Activated CD4-positive, alpha-beta memory T cell treated with anti-CD3 and anti-CD28 coated beads, Interleukin-2, amount 10 ng/mL, durations not matched to agents 7 days and 5 days (primary cell): ENCODE measurements at regions not wholly inside any gene's neighbourhood (a gene's known extent, or its start where the extent isn't known, plus 50 kb on each side); places are given as distances from the start of the nearest gene placed in this dataset.

Source experiments
- CTCF ChIA-PET: fragments of 350-600 bp; sonication (Branson Sonifier 250); formaldehyde crosslinking; loops from one replicate; lab custom pipeline; 2021; ENCODE audit warnings: antibody characterized with exemption, inconsistent platforms; lab: Charles Lee
- POLR2A ChIA-PET: fragments of 350-600 bp; sonication (Branson Sonifier 250); formaldehyde crosslinking; loops from one replicate; lab custom pipeline; 2021; ENCODE audit warnings: antibody characterized with exemption; lab: Charles Lee
- DNase-seq: peaks from one replicate; pipeline ENCODE4 v3.0.0-alpha.2; 2020
- H3K27ac Mint-ChIP-seq: one replicate; pipeline ENCODE4 v1.8.0; 2021; ENCODE audit warnings: mild to moderate bottlenecking, mixed read lengths
- H3K27me3 Mint-ChIP-seq: one replicate; pipeline ENCODE4 v1.8.0; 2021; ENCODE audit warnings: mixed read lengths
- H3K36me3 Mint-ChIP-seq: one replicate; pipeline ENCODE4 v1.8.0; 2021; ENCODE audit warnings: low read depth, mixed read lengths
- H3K4me1 Mint-ChIP-seq: one replicate; pipeline ENCODE4 v1.8.0; 2021; ENCODE audit warnings: mixed read lengths
- H3K4me3 Mint-ChIP-seq: one replicate; pipeline ENCODE4 v1.8.0; 2021; ENCODE audit warnings: mild to moderate bottlenecking, mixed read lengths
- H3K9me3 Mint-ChIP-seq: one replicate; pipeline ENCODE4 v1.8.0; 2021; ENCODE audit warnings: mixed read lengths

- DNase-seq = no peak
- peaks cover 2% of the 10 kb centered on the region for H3K9me3 Mint-ChIP-seq
- ChIA-PET CTCF (no interaction called here), POLR2A (no interaction called here)
- H3K27me3 Mint-ChIP-seq = no peaks in the 10 kb centered on the region
- no peaks in the 10 kb centered on the region for H3K4me1 Mint-ChIP-seq
- H3K27ac Mint-ChIP-seq = no peak overlapping the region
- no peak overlapping the region for H3K4me3 Mint-ChIP-seq
- H3K36me3 Mint-ChIP-seq = no peaks in the 10 kb centered on the region
Observed at GRCh38 chrX:6384371-6384770, 150.5 kb downstream of the VCX3A start.

GRCh38 chrX:6383917-6384316 lies 151.0 kb downstream of the VCX3A start:
- Mint-ChIP-seq H3K27ac (no peak overlapping the region), H3K9me3 (peaks cover 2% of the 10 kb centered on the region), H3K36me3 (no peaks in the 10 kb centered on the region), H3K4me1 (no peaks in the 10 kb centered on the region), H3K4me3 (no peak overlapping the region), H3K27me3 (no peaks in the 10 kb centered on the region)
- ChIA-PET CTCF (no interaction called here), POLR2A (no interaction called here)
- DNase-seq = no peak

GRCh38 chrX:6383488-6383887 lies 151.4 kb downstream of the VCX3A start:
- no peak overlapping the region for H3K4me3 Mint-ChIP-seq
- H3K36me3 Mint-ChIP-seq = no peaks in the 10 kb centered on the region
- no peak overlapping the region for H3K27ac Mint-ChIP-seq
- DNase-seq = no peak
- H3K27me3 Mint-ChIP-seq = no peaks in the 10 kb centered on the region
- ChIA-PET POLR2A (no interaction called here), CTCF (no interaction called here)
- no peaks in the 10 kb centered on the region for H3K4me1 Mint-ChIP-seq
- peaks cover under 1% of the 10 kb centered on the region for H3K9me3 Mint-ChIP-seq

- Mint-ChIP-seq H3K36me3 (no peaks in the 10 kb centered on the region), H3K4me3 (no peak overlapping the region), H3K4me1 (no peaks in the 10 kb centered on the region), H3K9me3 (no peaks in the 10 kb centered on the region), H3K27ac (no peak overlapping the region), H3K27me3 (no peaks in the 10 kb centered on the region)
- CTCF ChIA-PET = no interaction called here
- POLR2A ChIA-PET = no interaction called here
- DNase-seq = no peak
Observed at GRCh38 chrX:6382284-6382683, 152.6 kb downstream of the VCX3A start.

GRCh38 chrX:6377103-6377764 lies 148.6 kb upstream of the NLGN4X start:
- H3K36me3 Mint-ChIP-seq = no peaks in the 10 kb centered on the region
- no peaks in the 10 kb centered on the region for H3K27me3 Mint-ChIP-seq
- no peak overlapping the region for H3K27ac Mint-ChIP-seq
- ChIA-PET POLR2A (no interaction called here), CTCF (no interaction called here)
- H3K4me3 Mint-ChIP-seq = no peak overlapping the region
- DNase-seq = no peak
- no peaks in the 10 kb centered on the region for H3K9me3 Mint-ChIP-seq
- H3K4me1 Mint-ChIP-seq = no peaks in the 10 kb centered on the region

GRCh38 chrX:6374556-6374955 lies 145.9 kb upstream of the NLGN4X start:
- CTCF ChIA-PET = no interaction called here
- Mint-ChIP-seq H3K4me3 (no peak overlapping the region), H3K27ac (no peak overlapping the region), H3K36me3 (no peaks in the 10 kb centered on the region), H3K9me3 (no peaks in the 10 kb centered on the region), H3K4me1 (no peaks in the 10 kb centered on the region), H3K27me3 (no peaks in the 10 kb centered on the region)
- POLR2A ChIA-PET = no interaction called here
- no peak for DNase-seq

GRCh38 chrX:6372981-6373380 lies 144.3 kb upstream of the NLGN4X start:
- H3K36me3 Mint-ChIP-seq = no peaks in the 10 kb centered on the region
- no peaks in the 10 kb centered on the region for H3K9me3 Mint-ChIP-seq
- ChIA-PET POLR2A (no interaction called here), CTCF (no interaction called here)
- no peak overlapping the region for H3K27ac Mint-ChIP-seq
- no peaks in the 10 kb centered on the region for H3K27me3 Mint-ChIP-seq
- no peaks in the 10 kb centered on the region for H3K4me1 Mint-ChIP-seq
- no peak overlapping the region for H3K4me3 Mint-ChIP-seq
- DNase-seq = no peak

- Mint-ChIP-seq H3K27me3 (no peaks in the 10 kb centered on the region), H3K27ac (no peak overlapping the region), H3K9me3 (no peaks in the 10 kb centered on the region), H3K4me3 (no peak overlapping the region), H3K36me3 (no peaks in the 10 kb centered on the region), H3K4me1 (no peaks in the 10 kb centered on the region)
- POLR2A ChIA-PET = no interaction called here
- DNase-seq = no peak
- CTCF ChIA-PET = no interaction called here
Observed at GRCh38 chrX:6371353-6371752, 142.7 kb upstream of the NLGN4X start.

- no peaks in the 10 kb centered on the region for H3K27me3 Mint-ChIP-seq
- no peak for DNase-seq
- no peaks in the 10 kb centered on the region for H3K4me1 Mint-ChIP-seq
- H3K9me3 Mint-ChIP-seq = peaks cover 2% of the 10 kb centered on the region
- no peak overlapping the region for H3K27ac Mint-ChIP-seq
- no peak overlapping the region for H3K4me3 Mint-ChIP-seq
- no peaks in the 10 kb centered on the region for H3K36me3 Mint-ChIP-seq
- ChIA-PET POLR2A (no interaction called here), CTCF (no interaction called here)
Observed at GRCh38 chrX:6363188-6363587, 134.5 kb upstream of the NLGN4X start.

- Mint-ChIP-seq H3K36me3 (no peaks in the 10 kb centered on the region), H3K9me3 (no peaks in the 10 kb centered on the region), H3K4me3 (no peak overlapping the region), H3K27ac (no peak overlapping the region), H3K4me1 (no peaks in the 10 kb centered on the region), H3K27me3 (no peaks in the 10 kb centered on the region)
- ChIA-PET CTCF (no interaction called here), POLR2A (no interaction called here)
- DNase-seq = no peak
Observed at GRCh38 chrX:6325437-6325836, 96.8 kb upstream of the NLGN4X start.

- no peak overlapping the region for H3K27ac Mint-ChIP-seq
- H3K9me3 Mint-ChIP-seq = no peaks in the 10 kb centered on the region
- no peaks in the 10 kb centered on the region for H3K27me3 Mint-ChIP-seq
- H3K4me1 Mint-ChIP-seq = no peaks in the 10 kb centered on the region
- CTCF ChIA-PET = no interaction called here
- no peak for DNase-seq
- POLR2A ChIA-PET = no interaction called here
- no peaks in the 10 kb centered on the region for H3K36me3 Mint-ChIP-seq
- no peak overlapping the region for H3K4me3 Mint-ChIP-seq
Observed at GRCh38 chrX:6313356-6313755, 84.7 kb upstream of the NLGN4X start.

- H3K4me1 Mint-ChIP-seq = no peaks in the 10 kb centered on the region
- no peak for DNase-seq
- no peaks in the 10 kb centered on the region for H3K36me3 Mint-ChIP-seq
- ChIA-PET CTCF (no interaction called here), POLR2A (no interaction called here)
- H3K27me3 Mint-ChIP-seq = no peaks in the 10 kb centered on the region
- H3K9me3 Mint-ChIP-seq = no peaks in the 10 kb centered on the region
- no peak overlapping the region for H3K27ac Mint-ChIP-seq
- no peak overlapping the region for H3K4me3 Mint-ChIP-seq
Observed at GRCh38 chrX:6311540-6311939, 82.9 kb upstream of the NLGN4X start.

GRCh38 chrX:6307156-6307555 lies 78.5 kb upstream of the NLGN4X start:
- no peaks in the 10 kb centered on the region for H3K27me3 Mint-ChIP-seq
- ChIA-PET POLR2A (no interaction called here), CTCF (no interaction called here)
- no peak overlapping the region for H3K27ac Mint-ChIP-seq
- DNase-seq = no peak
- H3K9me3 Mint-ChIP-seq = no peaks in the 10 kb centered on the region
- H3K36me3 Mint-ChIP-seq = no peaks in the 10 kb centered on the region
- H3K4me3 Mint-ChIP-seq = no peak overlapping the region
- H3K4me1 Mint-ChIP-seq = no peaks in the 10 kb centered on the region

- no peak overlapping the region for H3K4me3 Mint-ChIP-seq
- POLR2A ChIA-PET = no interaction called here
- no peaks in the 10 kb centered on the region for H3K27me3 Mint-ChIP-seq
Observed at GRCh38 chrX:6299724-6300123, 71.1 kb upstream of the NLGN4X start.

More at GRCh38 chrX:6299724-6300123, 71.1 kb upstream of the NLGN4X start:
- H3K9me3 Mint-ChIP-seq = no peaks in the 10 kb centered on the region
- no peaks in the 10 kb centered on the region for H3K4me1 Mint-ChIP-seq
- H3K27ac Mint-ChIP-seq = no peak overlapping the region
- CTCF ChIA-PET = no interaction called here
- DNase-seq = no peak
- H3K36me3 Mint-ChIP-seq = no peaks in the 10 kb centered on the region
